ENCODE measurements at regions not wholly inside any gene's neighbourhood (a gene's known extent, or its start where the extent isn't known, plus 50 kb on each side); places are given as distances from the start of the nearest gene placed in this dataset.
A peak's percentile ranks its signal among the peaks of the same experiment; 100 is the strongest.

GRCh38 chr12:15033029-15033428 lies 60.2 kb downstream of the PDE6H start:
- Mint-ChIP-seq H3K36me3 (peaks cover 4% of the 10 kb centered on the region), H3K4me1 (peaks cover 0 to 1% (median 0%) of the 10 kb centered on the region in 3 donors), H3K9me3 (peaks cover 1 to 14% (median 2%) of the 10 kb centered on the region in 3 donors), H3K4me3 (no peak overlapping the region), H3K27me3 (peaks cover 16% of the 10 kb centered on the region), H3K27ac (no peak overlapping the region)

- Mint-ChIP-seq H3K36me3 (peaks cover 4% of the 10 kb centered on the region), H3K27ac (no peak overlapping the region), H3K9me3 (peaks cover 0 to 9% (median 2%) of the 10 kb centered on the region in 3 donors), H3K4me3 (no peak overlapping the region), H3K27me3 (peaks cover 17% of the 10 kb centered on the region), H3K4me1 (peaks cover 0 to 1% (median 0%) of the 10 kb centered on the region in 3 donors)
Observed at GRCh38 chr12:15033641-15034040, 60.8 kb downstream of the PDE6H start.

GRCh38 chr12:15035185-15035584 lies 62.3 kb downstream of the PDE6H start:
- H3K4me3 Mint-ChIP-seq: no peak overlapping the region
- peaks cover 4% of the 10 kb centered on the region for H3K36me3 Mint-ChIP-seq
- no peak overlapping the region for H3K27ac Mint-ChIP-seq
- H3K4me1 Mint-ChIP-seq: peaks cover 0 to 1% (median 0%) of the 10 kb centered on the region in 3 donors
- H3K9me3 Mint-ChIP-seq: peaks cover 0 to 5% (median 0%) of the 10 kb centered on the region in 3 donors
- peaks cover 13% of the 10 kb centered on the region for H3K27me3 Mint-ChIP-seq

GRCh38 chr12:15037091-15037687 lies 64.3 kb downstream of the PDE6H start:
- H3K4me1 Mint-ChIP-seq: peaks cover 0 to 1% (median 0%) of the 10 kb centered on the region in 3 donors
- peaks cover 10% of the 10 kb centered on the region for H3K27me3 Mint-ChIP-seq
- no peak overlapping the region for H3K4me3 Mint-ChIP-seq
- peaks cover 4% of the 10 kb centered on the region for H3K36me3 Mint-ChIP-seq
- H3K27ac Mint-ChIP-seq: no peak overlapping the region
- H3K9me3 Mint-ChIP-seq: peaks cover 0 to 1% (median 0%) of the 10 kb centered on the region in 3 donors

- Mint-ChIP-seq H3K4me1 (peaks cover 0 to 1% (median 0%) of the 10 kb centered on the region in 3 donors), H3K9me3 (peaks cover 0 to 1% (median 0%) of the 10 kb centered on the region in 3 donors), H3K27me3 (peaks cover 10% of the 10 kb centered on the region), H3K4me3 (no peak overlapping the region), H3K36me3 (peaks cover 2% of the 10 kb centered on the region), H3K27ac (peak overlapping the region in 1 of 3 donors; percentile 75)
Observed at GRCh38 chr12:15038137-15038536, 65.3 kb downstream of the PDE6H start.

GRCh38 chr12:15044471-15044870 lies 71.6 kb downstream of the PDE6H start:
- no peaks in the 10 kb centered on the region for H3K9me3 Mint-ChIP-seq
- H3K4me3 Mint-ChIP-seq: no peak overlapping the region
- H3K27ac Mint-ChIP-seq: no peak overlapping the region
- peaks cover 1% of the 10 kb centered on the region for H3K36me3 Mint-ChIP-seq
- H3K27me3 Mint-ChIP-seq: peaks cover 7% of the 10 kb centered on the region
- H3K4me1 Mint-ChIP-seq: no peaks in the 10 kb centered on the region

GRCh38 chr12:15045451-15045850 lies 72.6 kb downstream of the PDE6H start:
- Mint-ChIP-seq H3K36me3 (peaks cover 1% of the 10 kb centered on the region), H3K9me3 (no peaks in the 10 kb centered on the region), H3K4me3 (no peak overlapping the region), H3K27ac (no peak overlapping the region), H3K4me1 (no peaks in the 10 kb centered on the region), H3K27me3 (peaks cover 7% of the 10 kb centered on the region)

- H3K36me3 Mint-ChIP-seq: peaks cover 1% of the 10 kb centered on the region
- no peak overlapping the region for H3K27ac Mint-ChIP-seq
- H3K4me3 Mint-ChIP-seq: no peak overlapping the region
- H3K27me3 Mint-ChIP-seq: peaks cover 6% of the 10 kb centered on the region
- no peaks in the 10 kb centered on the region for H3K9me3 Mint-ChIP-seq
- H3K4me1 Mint-ChIP-seq: no peaks in the 10 kb centered on the region
Observed at GRCh38 chr12:15047611-15048010, 74.8 kb downstream of the PDE6H start.

- H3K27ac Mint-ChIP-seq: no peak overlapping the region
- no peaks in the 10 kb centered on the region for H3K4me1 Mint-ChIP-seq
- no peaks in the 10 kb centered on the region for H3K9me3 Mint-ChIP-seq
- no peak overlapping the region for H3K4me3 Mint-ChIP-seq
- no peaks in the 10 kb centered on the region for H3K36me3 Mint-ChIP-seq
- H3K27me3 Mint-ChIP-seq: peaks cover 4% of the 10 kb centered on the region
Observed at GRCh38 chr12:15049461-15050153, 76.8 kb downstream of the PDE6H start.

GRCh38 chr12:15050659-15051058 lies 77.8 kb downstream of the PDE6H start:
- H3K9me3 Mint-ChIP-seq: no peaks in the 10 kb centered on the region
- no peaks in the 10 kb centered on the region for H3K36me3 Mint-ChIP-seq
- no peak overlapping the region for H3K27ac Mint-ChIP-seq
- peaks cover 4% of the 10 kb centered on the region for H3K27me3 Mint-ChIP-seq
- H3K4me1 Mint-ChIP-seq: no peaks in the 10 kb centered on the region
- H3K4me3 Mint-ChIP-seq: no peak overlapping the region

GRCh38 chr12:15052691-15053090 lies 79.8 kb downstream of the PDE6H start:
- H3K27ac Mint-ChIP-seq: no peak overlapping the region
- H3K27me3 Mint-ChIP-seq: peaks cover 4% of the 10 kb centered on the region
- no peaks in the 10 kb centered on the region for H3K36me3 Mint-ChIP-seq

GRCh38 chr12:15056218-15056617 lies 83.4 kb downstream of the PDE6H start:
- Mint-ChIP-seq H3K27ac (no peak overlapping the region), H3K36me3 (peaks cover 4% of the 10 kb centered on the region), H3K9me3 (peaks cover 0 to 2% (median 1%) of the 10 kb centered on the region in 3 donors), H3K4me3 (no peak overlapping the region), H3K27me3 (no peaks in the 10 kb centered on the region), H3K4me1 (no peaks in the 10 kb centered on the region)

More at GRCh38 chr12:15052691-15053090, 79.8 kb downstream of the PDE6H start:
- no peak overlapping the region for H3K4me3 Mint-ChIP-seq
- H3K9me3 Mint-ChIP-seq: no peaks in the 10 kb centered on the region
- no peaks in the 10 kb centered on the region for H3K4me1 Mint-ChIP-seq
